SK-MEL-5 (cell line): ENCODE measurements at regions not wholly inside any gene's neighbourhood (a gene's known extent, or its start where the extent isn't known, plus 50 kb on each side); places are given as distances from the start of the nearest gene placed in this dataset.
"Not testable (repeated sequence)": the region's sequence is repeated elsewhere in the genome, so short reads cannot be mapped to it uniquely, and the experiment has no call there.

Source experiments
- DNase-seq: peaks from one replicate; pipeline ENCODE4 v3.0.0-alpha.2; 2016; ENCODE audit warnings: low read depth, low spot score
- in situ Hi-C: cut with HindIII; loops from 2 replicates; pipeline ENCODE4 v1.10.0; 2016; ENCODE audit warnings: low sequenced_read_pairs, high pct_unique_total_duplicates, low pct_unique_long_range_greater_than_20kb
- small RNA-seq, 2 experiments: library from RNA; depleted of rRNA; stranded (forward); fragments of <200 nt; gene quantifications; one replicate each; pipeline ENCODE3, GENCODE V24; 2014

DNA sequence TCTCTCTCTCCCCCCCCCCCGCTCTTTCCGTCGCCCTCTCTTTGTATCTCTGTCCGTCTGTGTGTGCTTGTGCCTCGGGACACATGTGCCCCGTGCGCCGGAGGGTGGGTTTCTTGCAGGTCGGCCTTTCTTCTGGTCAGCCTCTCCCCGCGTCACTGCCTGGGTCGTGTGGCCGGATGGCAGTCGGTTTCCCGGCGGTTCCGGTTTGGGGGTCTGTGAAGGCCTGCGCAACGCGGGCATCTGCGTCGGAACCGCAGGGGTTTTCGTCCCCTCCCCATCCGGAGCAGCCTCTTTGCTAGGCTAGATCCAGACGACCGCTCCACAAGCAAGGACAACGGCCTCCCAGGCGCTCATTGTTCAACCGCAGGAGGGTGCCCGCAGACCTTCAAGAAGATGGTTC is 1398.6 kb upstream of the PCDH10 start:
- in situ Hi-C loops, DNase-seq: not testable (repeated sequence)

DNA sequence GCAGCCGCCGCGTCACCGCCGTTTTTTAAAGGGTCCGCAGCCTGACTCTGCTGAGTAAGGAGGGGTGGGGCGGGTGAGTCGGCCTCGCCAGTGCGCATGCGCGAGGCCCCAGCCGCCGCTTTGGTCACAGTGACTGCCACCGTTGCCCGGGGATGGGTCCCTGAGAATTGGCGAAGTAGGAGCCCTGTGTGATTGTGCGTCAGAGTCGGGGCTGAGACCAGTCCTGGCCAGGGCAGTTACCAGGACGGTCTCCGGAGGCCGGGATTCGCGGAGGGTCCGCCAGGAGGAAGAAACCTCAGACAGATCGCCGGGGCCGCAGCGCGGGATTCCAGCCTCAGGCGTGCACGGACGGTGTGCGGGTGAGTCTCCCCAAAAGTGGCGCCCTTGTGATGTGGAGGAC is 1386.9 kb upstream of the PCDH10 start:
- in situ Hi-C loops, DNase-seq: not testable (repeated sequence)

DNA sequence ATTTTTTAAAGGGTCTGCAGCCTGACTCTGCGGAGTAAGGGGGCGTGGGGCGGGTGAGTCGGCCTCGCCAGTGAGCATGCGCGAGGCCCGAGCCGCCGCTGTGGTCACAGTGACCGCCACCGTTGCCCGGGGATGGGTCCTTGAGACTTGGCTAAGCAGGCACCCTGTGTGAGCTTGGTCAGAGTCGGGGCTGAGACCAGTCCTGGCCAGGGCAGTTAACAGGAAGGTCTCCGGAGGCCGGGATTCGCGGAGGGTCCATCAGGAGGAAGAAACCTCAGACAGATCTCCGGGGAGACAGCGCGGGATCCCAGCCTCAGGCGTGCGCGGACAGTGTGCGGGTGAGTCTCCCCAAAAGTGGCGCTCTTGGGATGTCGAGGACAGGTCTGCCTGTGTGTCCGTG is 1384.4 kb upstream of the PCDH10 start:
- DNase-seq = no peak
- in situ Hi-C loops = no loop called here

DNA sequence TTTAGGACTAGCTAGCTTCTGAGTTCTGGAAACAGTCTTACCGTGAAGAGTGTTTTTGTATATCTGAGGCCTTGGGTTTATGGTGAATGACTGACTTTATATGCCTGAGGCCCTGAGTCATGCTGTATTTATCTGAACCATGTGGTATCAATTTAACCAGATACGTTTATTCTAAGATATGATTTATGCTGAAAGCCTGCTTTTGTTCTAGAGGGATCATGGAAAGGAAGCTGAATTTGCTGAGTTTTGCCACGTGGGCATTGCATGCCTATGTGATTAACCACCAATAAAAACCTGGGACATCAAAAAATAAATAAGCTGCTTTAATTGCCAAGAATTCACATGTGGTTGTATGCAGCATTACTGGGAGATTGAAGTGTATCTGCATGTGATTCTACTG is 1374.7 kb upstream of the PCDH10 start:
- DNase-seq = peak; percentile 96
- in situ Hi-C loops = not testable (repeated sequence)

DNA sequence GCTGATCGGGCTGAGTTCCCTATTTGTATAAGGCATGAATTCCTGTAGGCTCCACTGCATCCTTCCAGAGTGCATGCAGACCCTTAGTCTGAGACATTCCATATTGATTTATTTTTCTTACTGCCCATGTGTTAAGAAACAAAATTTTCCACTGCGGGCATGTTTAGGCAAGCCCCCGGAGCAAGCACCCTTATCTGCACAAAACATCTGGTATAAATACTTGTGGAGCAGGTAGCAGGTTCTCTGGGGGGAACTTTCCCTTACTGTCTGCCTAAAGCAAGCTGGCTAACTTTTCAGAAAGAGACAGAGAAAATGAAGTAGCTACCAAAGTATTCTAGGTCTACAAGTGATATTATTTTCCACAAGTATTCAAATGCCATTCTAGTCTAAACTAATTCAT is 1338.5 kb upstream of the PCDH10 start:
- in situ Hi-C loops, DNase-seq: not testable (repeated sequence)

Small RNA genes lying in the stretch of these regions (small RNA-seq; reads per million reads assigned to genes)
- gene AC105424.1 (0 reads per million in 2 experiments), gene RF00156 (0 reads per million in 2 experiments), gene RN7SL205P (0 reads per million in 2 experiments), gene RNU6-224P (0 reads per million in 2 experiments)
